Keratinocyte (primary cell): ENCODE measurements at regions not wholly inside any gene's neighbourhood (a gene's known extent, or its start where the extent isn't known, plus 50 kb on each side); places are given as distances from the start of the nearest gene placed in this dataset.

Experiments
- EZH2 ChIP-seq: IDR thresholded peaks from one replicate; pipeline ENCODE4 v1.6.1; 2012; ENCODE audit warnings: inconsistent platforms, mild to moderate bottlenecking, low read length, moderate library complexity
- TF ChIP-seq, protein P1 (sequence below), 3 experiments: IDR thresholded peaks in 1 of 3; conservative IDR thresholded peaks in 1 of 3; optimal IDR thresholded peaks in 1 of 3; 2 replicates in 2 of 3; 3 replicates in 1 of 3; pipeline versions ENCODE3 to v1.5.1; 2011; ENCODE audit warnings: low read length in 3 of 3, mild to moderate bottlenecking in 3 of 3, moderate library complexity in 2 of 3, control low read depth in 1 of 3, inconsistent platforms in 1 of 3; ENCODE audit not compliant: insufficient read depth in 2 of 3; ENCODE audit errors: extremely low read depth in 1 of 3

DNA sequence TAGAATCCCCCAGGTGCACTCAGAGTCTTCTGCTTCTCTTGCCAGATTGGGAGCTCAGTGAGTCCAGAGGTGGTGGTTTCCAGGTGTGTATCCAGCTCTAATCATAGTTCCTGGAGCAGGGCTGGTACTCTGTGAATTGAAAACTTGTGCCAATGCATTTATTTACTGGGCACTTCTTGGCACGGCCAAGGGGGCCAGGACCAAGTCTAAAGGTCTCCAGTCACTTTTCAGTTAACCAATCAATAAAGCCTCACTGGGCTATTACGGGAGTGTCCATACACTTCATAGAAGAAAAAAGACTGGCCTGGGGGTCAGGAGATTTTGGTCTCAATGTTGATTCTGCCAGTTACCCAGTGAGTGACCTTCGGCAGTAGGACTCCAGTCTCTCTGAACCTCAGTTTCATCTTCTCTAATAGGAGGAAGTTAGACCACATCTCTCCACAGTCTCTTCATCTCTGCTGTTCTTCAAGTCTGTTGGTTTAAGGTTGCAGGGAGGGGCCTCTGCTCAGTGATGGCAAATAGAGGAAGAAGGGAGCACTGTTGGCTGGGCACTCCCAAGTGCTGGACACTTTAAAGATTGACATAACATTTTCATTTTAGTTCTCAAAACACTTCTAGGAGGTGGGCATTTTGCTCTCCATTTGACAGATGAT is 188.5 kb upstream of the E2F8 start:
- TF ChIP-seq, protein P1, sequence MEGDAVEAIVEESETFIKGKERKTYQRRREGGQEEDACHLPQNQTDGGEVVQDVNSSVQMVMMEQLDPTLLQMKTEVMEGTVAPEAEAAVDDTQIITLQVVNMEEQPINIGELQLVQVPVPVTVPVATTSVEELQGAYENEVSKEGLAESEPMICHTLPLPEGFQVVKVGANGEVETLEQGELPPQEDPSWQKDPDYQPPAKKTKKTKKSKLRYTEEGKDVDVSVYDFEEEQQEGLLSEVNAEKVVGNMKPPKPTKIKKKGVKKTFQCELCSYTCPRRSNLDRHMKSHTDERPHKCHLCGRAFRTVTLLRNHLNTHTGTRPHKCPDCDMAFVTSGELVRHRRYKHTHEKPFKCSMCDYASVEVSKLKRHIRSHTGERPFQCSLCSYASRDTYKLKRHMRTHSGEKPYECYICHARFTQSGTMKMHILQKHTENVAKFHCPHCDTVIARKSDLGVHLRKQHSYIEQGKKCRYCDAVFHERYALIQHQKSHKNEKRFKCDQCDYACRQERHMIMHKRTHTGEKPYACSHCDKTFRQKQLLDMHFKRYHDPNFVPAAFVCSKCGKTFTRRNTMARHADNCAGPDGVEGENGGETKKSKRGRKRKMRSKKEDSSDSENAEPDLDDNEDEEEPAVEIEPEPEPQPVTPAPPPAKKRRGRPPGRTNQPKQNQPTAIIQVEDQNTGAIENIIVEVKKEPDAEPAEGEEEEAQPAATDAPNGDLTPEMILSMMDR (optimal IDR thresholded peaks at IDR 0.05 in 1 of 3, IDR thresholded peaks at IDR 0.05 in 1 of 3, conservative IDR thresholded peaks at IDR 0.05 in 1 of 3; ENCODE audit: extremely low read depth in 1 of 3, insufficient read depth in 2 of 3, low read length in 3 of 3) = no peak
- TF ChIP-seq EZH2 = no peak
